ENCODE measurements at regions not wholly inside any gene's neighbourhood (a gene's known extent, or its start where the extent isn't known, plus 50 kb on each side); places are given as distances from the start of the nearest gene placed in this dataset.

GRCh38 chr20:1712634-1713624, 55.4 kb upstream of the SIRPG start:
- TF ChIP-seq CTCF (IDR thresholded peaks at IDR 0.05) = no peak

DNA sequence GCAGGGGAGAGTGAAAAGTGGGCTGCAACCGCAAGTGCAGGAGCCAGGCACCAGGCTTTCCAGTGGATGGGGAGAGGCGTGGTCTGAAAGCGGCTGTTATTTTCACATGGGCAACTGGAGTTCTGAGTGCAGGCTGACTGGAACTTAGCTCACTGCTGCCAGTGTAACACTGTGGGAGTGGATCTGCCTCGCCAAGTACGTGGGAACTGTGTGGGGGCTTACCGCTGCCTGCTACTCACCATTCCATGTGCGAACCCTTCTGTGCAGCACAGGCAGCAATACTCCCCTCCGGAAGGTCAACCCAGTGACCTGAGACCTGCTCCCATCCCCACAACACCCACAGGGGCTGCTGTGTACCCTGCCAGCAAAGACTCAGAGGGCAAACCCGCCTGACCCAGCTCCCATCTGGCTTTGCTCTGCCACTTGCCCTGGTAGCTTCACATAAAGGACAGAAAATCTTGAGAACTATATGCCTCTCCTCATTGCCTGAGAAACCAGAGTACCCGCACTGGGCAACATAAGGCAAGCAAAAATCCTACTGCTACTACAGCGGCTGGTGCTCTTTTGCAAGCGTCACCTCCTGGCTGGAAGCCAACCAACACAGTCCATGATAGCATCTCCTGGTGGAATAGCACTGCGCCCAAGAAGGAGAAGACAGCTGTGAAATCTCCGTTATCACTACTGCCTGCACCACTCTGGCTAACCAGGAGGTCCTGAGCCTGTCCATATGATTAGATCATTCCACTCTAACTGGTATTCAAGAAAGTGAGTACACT, 54.4 kb upstream of the SIRPG start:
- TF ChIP-seq CTCF (IDR thresholded peaks at IDR 0.05) = no peak

DNA sequence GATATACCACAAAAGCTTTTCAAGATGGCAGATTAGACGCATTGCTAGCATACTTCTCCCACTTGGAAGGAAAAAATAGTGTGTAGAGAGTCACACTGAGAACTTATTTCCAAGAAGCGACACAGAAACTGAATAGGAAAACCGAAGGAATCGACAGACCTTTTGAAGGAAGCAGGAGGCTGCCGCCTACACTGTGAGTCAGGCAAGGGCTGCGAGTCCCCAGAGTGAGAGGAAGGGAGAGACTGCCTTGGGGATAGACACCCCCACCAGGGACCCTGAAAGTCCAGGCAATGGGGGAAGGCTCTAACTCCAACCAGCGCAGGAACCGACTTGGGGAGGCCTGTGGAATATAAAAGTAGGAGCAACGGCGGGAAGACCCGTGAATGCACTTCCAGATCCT, 53.7 kb upstream of the SIRPG start:
- no peak for TF ChIP-seq CTCF (IDR thresholded peaks at IDR 0.05)

DNA sequence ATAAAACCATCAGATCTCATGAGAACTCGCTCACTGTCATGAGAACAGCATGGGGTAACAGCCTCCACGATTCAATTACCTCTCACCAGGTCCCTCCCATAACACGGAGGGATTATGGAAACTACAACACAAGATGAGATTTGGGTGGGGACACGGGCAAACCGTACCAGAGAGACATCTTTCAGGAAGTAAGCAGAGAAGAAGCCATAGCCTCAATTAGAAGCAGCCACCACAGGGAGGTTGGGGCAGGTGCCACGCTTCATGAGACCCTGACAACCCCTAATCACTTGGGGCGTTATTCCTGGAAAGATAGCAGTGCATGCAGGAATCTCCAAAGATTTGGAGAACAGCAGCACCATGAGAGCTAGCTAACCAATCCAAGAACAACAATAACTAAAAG, 52.9 kb upstream of the SIRPG start:
- no peak for TF ChIP-seq CTCF (IDR thresholded peaks at IDR 0.05)

GRCh38 chr20:1707588-1708449, 50.2 kb upstream of the SIRPG start:
- TF ChIP-seq CTCF (IDR thresholded peaks at IDR 0.05) = no peak
